ENCODE measurements at regions not wholly inside any gene's neighbourhood (a gene's known extent, or its start where the extent isn't known, plus 50 kb on each side); places are given as distances from the start of the nearest gene placed in this dataset.
A peak's percentile ranks its signal among the peaks of the same experiment; 100 is the strongest.

- DNase-seq (ENCODE audit: low read depth), result no peak
These were observed 188.6 kb upstream of the HABP2 start for GRCh38 chr10:113364227-113364626.

DNA sequence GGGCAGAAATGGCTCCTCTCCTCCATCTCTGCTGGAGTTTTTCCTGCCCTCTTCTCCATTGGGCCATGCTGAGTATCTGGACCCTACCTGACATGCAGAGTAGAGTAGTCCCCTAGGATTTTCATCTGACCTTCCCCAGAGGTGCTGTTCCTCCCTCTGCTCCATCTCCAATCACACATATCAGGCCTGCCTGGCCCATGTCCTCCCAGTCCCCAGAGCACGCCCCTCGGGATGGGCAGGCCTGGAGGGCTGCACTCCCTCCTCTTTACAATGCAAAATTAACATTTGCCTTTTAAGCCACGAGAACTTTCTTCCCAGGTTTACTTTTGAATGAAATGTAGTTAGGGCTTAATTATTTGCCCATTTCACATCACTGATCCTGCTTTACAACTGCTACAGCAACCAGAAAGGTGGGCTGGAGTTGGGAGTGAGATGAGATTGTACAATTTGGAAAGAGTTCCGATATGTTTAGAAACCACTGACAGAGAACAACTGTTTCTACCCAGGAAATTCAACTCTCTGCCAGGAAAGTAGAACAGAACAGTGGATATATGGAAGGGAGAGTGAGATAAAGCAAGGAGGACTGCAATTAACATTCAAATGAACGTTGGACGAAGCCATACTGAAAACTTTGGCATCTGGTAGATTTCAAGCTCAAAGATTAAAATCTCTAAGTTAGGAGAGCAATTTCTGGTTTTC, 184.0 kb upstream of the HABP2 start:
- no peak for DNase-seq (ENCODE audit: low read depth)

GRCh38 chr10:113369365-113369694, 183.5 kb upstream of the HABP2 start:
- no peak for DNase-seq (ENCODE audit: low read depth)

DNA sequence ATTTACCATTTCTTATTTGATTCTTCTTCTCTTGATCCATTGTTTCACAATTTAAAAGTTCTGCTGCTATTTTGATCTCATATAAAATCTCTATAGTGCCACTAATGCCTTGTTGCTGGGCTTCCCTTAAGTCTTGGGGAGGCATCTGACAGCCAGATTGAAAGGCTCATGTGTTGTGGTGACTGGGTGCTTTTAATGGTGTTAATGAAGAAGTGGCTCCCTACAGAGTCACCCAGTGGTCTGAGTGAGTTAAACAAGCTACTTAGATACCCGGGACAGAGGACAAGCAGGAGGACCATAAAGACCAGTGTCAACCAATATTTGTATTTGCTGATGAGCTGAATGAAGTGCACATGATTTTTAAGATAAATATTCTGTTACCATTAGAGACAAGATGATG, 176.4 kb upstream of the HABP2 start:
- no peak for DNase-seq (ENCODE audit: low read depth)

- DNase-seq (ENCODE audit: low read depth), result no peak
These were observed 173.8 kb upstream of the HABP2 start for GRCh38 chr10:113379091-113379490.

GRCh38 chr10:113381416-113381815, 171.4 kb upstream of the HABP2 start:
- no peak for DNase-seq (ENCODE audit: low read depth)

- DNase-seq (ENCODE audit: low read depth), result peak; percentile 17
These were observed 170.8 kb upstream of the HABP2 start for GRCh38 chr10:113381981-113382509.

GRCh38 chr10:113382691-113383090, 170.2 kb upstream of the HABP2 start:
- DNase-seq (ENCODE audit: low read depth), result no peak

DNA sequence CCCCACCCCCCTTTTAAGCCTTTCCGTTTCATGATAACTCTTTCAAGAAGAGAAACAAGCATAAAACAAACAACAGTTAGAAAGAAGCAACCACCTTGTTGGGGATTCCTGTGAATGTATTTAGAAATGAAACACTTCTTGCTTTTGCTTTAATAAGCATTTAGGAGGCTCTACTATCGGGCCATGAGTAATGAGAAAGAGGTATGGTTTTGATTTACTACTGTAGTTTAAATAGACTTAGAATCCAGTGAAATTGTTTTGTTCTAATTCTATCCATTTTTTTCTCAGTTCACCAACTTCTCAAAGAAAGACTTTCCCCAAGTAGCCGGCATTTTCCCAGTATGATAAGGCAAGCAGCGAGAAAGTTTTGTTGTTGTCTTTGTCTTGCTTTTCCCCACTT, 168.7 kb upstream of the HABP2 start:
- DNase-seq (ENCODE audit: low read depth), result no peak

DNA sequence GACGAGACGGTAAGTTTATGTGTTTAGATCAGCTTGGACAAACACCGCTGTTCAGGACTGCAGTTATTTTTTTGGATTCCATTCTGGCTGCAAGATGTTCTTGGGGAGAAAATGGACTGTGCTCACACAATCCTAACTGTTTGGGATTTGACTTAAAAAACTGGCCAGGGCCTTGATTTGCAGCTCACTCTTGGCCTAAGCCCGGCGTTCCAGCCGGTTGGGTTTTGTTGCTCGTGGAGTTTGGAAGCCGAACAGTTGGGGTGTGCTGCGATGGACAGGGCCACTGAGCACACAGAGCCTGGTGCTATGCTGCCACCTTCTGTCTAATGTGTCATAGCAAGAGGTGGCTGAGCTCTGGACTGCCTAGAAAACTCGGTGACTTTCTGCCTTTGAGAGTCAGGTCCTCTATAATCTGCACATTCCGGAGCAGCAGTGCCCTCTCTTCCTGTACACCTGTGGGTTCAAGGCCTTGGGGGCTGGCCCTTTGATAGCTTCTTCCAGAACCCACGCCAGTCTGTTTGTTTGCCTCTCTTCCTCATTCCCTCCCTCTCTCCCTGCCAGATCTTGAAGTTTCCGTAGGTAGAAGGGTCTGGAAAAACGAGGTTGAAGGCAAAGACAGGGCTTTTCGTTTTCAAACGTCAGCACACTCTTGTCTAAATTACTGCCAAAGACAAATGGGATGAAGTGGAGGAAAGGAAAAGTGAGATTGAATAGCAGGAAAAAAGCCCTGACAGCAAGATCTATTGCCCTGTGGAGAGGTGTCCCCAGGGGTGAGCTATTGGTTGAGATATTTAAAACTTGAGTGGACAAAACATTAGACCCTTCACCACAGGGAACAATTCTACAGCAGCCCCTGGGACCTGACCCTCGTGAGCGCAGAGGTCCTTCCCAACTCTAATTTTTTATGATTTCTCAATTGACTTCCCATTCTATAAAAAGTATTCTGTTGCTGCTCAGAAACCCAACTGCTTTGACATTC, 167.5 kb upstream of the HABP2 start:
- DNase-seq (ENCODE audit: low read depth), result peak; percentile 27

DNA sequence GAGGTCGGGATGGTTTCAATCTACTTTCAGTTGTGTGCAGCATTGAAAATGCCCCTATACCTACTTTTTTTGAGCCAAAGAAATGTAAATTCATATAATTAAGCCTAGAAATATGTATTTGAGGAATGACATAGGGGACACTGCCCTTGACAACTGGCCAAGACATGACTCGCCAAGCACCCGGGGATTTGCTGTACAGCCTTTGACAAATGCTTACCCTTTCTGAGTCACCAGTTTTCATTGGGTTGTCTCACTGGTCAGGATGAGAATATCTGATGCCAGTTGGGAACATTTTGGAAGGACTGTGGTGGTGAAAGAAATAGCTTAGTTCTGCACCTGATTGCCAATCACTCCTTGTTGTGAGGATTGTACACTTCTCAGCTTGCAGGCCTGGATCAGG, 166.8 kb upstream of the HABP2 start:
- DNase-seq (ENCODE audit: low read depth), result no peak

- no peak for DNase-seq (ENCODE audit: low read depth)
These were observed 162.9 kb upstream of the HABP2 start for GRCh38 chr10:113389969-113390368.

DNA sequence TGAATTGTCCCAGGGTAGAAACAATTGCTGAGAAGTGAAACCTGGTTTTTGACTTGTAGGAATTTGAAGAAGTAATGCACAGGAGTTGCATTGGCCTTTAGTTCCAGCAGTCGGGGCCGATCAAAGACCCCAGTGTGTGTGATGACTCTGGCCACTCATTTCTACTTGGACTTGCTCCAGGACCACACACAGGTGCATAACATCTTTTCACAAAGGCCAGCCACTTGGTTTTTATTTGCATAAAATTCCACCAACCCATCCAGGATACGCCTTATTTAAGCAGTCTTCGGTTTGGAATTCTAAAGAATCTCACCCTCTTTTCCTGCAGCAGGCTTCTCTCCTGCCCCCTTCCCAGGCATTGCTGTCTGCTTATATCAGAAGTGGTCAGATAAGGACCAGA, 162.0 kb upstream of the HABP2 start:
- no peak for DNase-seq (ENCODE audit: low read depth)

GRCh38 chr10:113397047-113397446, 155.8 kb upstream of the HABP2 start:
- no peak for DNase-seq (ENCODE audit: low read depth)

- no peak for DNase-seq (ENCODE audit: low read depth)
These were observed 153.8 kb upstream of the HABP2 start for GRCh38 chr10:113399065-113399464.

GRCh38 chr10:113402602-113403001, 150.3 kb upstream of the HABP2 start:
- DNase-seq (ENCODE audit: low read depth), result no peak

- DNase-seq (ENCODE audit: low read depth), result no peak
These were observed 145.6 kb upstream of the HABP2 start for GRCh38 chr10:113407218-113407617.

DNA sequence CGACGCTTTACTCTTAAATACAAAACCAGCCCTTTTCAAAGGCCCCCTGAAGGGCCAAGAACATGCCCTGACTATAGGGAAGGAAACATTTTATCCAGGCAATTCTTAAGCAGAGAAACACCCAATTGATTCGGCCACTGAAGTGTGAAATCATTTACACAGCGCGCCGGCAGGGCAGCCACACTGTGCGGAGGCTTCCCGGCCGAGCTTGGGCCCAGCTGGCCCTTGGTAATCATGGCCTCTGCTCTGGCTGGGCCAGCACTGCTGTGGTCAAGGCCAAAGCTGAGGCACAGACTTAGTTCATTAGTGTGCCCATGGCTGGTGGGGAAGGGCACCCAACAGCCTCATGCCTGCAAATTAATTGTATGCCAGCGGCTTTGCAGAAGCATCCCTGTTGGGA, 143.7 kb upstream of the HABP2 start:
- DNase-seq (ENCODE audit: low read depth), result no peak

DNA sequence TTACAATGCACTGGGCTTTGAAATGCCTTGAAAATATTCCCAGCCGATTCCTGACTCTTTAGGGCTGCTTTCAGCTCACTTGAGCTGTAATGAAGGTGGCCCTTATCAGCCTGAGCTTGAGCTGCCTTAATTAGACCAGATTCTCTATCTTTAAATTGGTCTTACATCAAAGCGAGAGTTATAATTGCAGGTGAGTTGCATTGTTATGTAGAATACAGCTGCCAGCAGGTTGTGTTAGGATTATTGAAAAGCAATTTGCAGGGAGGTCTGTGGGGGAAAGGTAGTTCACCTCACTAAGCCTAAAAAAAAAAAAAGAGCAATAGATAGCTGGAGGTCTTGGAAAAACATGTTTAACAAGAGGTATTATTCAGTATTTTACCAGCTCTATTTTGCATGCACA, 142.2 kb upstream of the HABP2 start:
- DNase-seq (ENCODE audit: low read depth), result no peak

DNA sequence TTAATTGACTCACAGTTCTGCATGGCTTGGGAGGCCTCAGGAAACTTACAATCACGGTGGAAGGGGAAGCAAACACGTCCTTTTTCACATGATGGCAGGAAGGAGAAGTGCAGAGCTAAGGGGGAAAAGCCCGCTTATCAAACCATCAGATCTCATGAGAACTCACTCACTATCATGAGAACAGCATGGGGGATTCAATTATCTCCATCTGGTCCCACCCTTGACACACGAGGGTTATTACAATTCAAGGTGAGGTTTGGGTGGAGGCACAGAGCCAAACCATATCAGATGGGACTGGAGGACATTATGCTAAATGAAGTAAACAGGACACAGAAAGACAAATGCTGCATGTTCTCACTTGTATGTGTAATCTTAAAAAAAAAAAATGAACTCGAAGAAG, 141.4 kb upstream of the HABP2 start:
- no peak for DNase-seq (ENCODE audit: low read depth)

GRCh38 chr10:113412161-113412560, 140.7 kb upstream of the HABP2 start:
- no peak for DNase-seq (ENCODE audit: low read depth)

GRCh38 chr10:113414543-113414942, 138.3 kb upstream of the HABP2 start:
- DNase-seq (ENCODE audit: low read depth), result no peak

- DNase-seq (ENCODE audit: low read depth), result no peak
These were observed 137.6 kb upstream of the HABP2 start for GRCh38 chr10:113415246-113415645.

All from activated T-cell treated with anti-CD3 and anti-CD28 coated beads for 1 hour (primary cell).